Activated naive CD4-positive, alpha-beta T cell treated with Interleukin-2 at 50 U/mL for 16 hours (primary cell): ENCODE measurements at regions not wholly inside any gene's neighbourhood (a gene's known extent, or its start where the extent isn't known, plus 50 kb on each side); places are given as distances from the start of the nearest gene placed in this dataset.

Source experiments
- DNase-seq: peaks from one replicate; pipeline ENCODE4 v3.0.0-alpha.2; 2020

DNA sequence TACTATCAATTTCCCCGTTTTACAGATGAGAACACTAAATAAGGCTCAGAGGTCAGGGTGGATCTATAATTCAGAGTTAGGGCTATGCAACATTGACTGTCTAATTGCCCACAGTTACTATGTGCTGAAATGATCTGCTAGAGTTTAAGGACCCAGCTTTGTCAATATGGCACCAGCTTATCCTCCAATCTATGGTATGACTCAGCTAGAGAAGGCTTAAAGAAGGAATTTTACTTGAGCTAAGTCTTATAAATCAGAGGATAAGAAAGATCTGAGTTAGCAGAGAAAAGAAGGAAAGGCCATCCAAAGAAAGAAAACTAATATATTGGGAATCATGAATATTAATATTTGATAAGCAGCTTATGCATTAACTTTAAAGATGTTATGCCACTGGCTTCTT, 78.1 kb downstream of the ASB9 start:
- DNase-seq: no peak

DNA sequence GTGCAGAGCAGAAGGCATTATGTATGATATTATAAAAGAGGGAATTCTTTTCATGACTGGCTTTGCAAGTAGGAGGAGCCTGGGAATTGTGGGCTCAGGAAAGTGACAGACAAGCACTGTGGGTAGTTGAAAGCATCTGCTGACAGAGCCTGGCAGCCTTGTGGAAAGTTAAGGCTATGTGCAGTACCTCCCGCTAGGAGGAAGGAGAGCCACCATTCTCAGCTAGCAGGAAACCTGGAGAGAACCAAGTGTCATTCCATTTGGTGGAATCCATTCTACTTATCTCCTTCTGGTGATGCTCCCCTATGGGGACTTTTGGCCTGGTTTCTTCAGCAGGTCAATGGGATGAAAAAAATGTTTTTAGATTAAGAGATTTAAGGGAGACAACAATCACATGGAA, 81.8 kb downstream of the ASB9 start:
- no peak for DNase-seq

DNA sequence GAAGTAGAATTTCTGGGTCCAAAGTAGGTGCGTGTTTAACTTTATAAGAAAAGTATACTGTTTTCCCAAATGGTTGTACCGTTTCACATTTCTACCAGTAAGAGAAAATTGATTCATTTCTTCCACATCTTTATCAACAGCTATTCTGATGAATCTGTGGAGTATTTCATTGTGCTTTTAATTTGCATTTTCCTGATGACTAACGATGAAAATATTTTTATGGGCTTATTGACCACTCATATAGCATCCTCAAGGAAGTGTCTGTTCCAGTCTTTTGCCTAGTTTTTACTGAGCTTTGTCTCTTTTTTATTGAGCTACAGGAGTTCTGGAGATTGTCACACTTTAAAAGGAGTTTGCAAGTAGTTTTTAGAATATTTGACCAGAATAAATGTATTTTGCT, 92.6 kb downstream of the ASB9 start:
- no peak for DNase-seq

DNA sequence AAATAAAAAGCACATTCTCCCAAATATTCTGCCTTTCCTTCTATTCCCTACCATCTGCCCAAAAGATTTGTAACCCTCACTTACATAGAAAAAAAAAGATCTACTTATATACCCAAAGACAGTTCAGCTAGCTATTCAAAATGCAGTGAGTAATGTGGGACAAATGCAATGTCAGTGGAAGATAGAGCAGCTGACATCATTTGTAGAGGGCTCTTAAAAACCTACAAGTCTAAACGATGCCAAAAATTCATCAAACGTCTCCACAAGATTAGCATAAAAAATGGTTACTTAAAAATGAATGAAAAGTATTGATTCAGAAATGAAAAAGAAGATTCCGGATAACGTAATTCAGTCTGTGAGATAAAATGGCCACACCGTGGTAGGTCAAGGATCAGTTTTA, 96.5 kb downstream of the ASB9 start:
- no peak for DNase-seq

DNA sequence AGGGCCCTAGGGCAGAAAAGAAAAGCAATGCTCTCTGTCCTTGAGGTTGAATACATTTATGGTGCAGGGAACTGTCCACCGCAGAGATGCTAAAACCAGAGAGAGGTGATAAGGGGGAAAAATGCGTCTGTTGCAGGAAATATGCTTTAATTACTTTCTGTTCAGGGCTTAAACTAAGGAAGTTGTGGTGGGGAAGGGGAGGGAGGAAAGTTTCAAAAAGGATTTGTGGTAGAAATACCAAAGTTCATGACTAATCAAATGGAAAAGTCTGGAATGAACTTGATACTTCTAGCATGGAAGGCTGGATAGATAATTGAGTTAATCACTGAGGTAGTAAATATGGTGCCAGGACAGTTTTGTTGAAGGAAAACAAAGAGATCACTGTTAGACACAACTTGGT, 99.0 kb downstream of the ASB9 start:
- no peak for DNase-seq

DNA sequence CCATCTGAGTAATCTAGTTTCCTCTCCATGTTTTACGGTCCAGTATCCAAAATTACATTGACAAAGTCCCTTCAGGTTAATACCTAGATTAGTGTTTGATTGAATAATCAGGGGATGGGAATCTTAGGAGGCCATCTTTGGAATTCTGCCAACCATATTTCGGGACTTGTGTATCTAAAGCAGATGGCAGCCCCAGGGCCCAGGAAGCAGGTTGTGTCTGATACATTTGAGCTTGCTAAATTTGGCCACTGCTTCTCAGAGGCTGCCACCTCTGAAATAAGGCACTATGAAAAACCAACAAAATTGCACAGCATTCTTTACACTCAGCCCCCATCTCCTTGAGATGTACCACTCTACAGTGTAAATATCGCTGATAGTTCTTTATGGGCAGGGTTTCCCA, 102.1 kb downstream of the ASB9 start:
- no peak for DNase-seq

DNA sequence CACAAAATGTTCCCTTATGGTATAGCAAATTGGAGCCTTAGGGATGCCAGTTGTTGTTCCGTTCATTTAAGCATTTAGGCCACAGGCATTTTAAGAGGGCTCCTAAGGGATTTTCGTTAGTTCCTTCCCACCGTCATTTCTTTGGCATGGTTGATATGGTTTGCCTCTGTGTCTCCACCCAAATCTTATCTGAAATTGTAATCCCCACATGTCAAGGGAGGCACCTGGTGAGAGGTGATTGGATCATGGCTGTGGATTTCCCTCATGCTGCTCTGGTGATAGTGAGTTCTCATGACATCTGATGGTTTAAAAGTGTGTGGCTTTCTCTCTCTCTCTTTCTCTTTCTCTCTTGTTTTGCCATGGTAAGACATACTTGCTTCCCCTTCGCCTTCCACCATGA, 104.1 kb downstream of the ASB9 start:
- no peak for DNase-seq

DNA sequence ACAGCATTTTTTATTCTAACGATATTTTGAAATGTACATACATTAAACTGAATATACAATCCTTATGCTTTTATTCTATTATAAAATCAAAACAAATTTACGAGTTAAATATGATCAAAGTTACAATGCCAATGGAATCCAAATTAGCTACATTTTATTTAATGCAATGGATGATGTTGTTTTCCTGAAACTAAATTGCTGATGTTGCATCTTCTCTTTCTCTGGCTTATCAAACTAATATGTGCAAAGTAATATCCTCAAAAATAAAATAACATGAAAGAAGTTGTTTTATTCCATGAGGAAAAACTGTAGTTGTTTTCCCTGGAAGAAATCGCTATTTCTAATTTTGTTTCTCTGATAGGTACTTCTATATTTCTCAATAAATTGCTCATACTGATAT, 106.8 kb downstream of the ASB9 start:
- no peak for DNase-seq

DNA sequence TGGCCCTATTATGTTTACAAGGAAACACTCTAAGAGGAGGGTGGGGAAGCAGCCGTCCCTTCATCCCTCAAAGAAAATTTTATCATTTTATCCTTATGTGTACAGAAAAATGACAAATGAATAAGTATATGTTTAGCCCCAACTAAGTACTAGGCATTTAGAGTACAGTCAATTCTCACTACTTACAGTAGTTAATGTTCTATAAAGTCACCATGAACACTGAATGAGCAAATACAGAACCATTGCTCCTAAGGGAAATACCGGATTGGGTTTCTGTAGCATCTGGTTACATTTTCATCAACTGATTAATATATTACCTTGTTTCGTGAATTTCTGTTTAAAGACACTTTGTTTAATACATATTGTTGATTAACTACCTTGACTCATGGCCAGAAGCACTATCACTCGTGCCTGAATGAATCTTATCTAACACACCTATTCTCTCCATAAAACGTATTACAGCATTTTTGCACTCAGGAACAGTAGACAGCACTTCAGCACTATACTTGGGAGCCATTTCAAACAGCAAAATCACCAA, 109.3 kb downstream of the ASB9 start:
- DNase-seq: no peak

DNA sequence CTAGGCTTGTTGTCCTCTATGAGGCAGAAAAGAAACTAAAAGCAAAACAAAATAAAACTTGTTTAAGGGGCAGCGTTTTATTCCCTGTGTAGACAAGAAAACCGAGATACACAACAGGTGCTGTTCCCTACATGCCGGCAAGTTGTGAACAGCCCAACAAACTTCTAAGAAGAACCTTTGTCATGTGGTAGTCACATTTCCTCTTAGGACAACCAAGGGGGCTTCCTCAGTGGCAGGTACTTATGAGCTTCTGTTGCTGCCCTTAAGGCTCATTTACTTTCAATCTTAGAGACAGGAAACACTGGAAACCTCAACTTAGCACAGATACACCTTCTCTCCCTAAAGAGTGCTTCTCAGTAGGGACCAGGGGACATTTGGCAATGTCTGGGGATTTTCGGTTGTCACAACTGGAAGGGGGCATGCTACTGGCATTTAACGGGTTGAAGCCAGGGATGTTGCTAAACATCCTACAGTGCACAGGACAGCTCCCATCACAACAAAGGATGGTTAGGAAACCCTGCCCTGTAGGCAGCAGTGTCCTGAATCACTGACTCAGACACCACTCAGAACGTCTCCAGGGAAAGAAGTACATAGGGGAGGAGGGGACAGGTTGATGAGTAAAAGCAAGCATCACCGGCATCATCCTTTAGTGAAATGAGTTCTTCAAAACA, 111.0 kb downstream of the ASB9 start:
- DNase-seq: peak; percentile 21

DNA sequence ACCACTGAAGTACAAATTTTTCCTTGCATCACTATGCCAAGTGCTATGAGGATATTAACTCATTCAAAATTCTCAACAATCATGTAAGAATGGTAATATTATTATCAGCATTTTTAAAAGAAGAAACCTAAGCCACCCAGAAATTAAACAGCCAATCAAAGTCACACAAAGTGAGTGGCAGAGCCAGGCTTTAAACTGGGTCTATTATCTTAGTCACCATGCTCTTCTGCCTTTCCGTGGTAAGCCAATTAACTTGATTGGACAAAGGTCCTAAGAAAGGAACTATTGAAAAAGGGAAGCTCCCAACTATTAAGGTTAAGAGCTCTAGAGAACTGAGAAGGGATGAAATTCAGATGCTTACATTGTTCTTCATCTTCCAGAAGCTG, 111.5 kb downstream of the ASB9 start:
- no peak for DNase-seq

DNA sequence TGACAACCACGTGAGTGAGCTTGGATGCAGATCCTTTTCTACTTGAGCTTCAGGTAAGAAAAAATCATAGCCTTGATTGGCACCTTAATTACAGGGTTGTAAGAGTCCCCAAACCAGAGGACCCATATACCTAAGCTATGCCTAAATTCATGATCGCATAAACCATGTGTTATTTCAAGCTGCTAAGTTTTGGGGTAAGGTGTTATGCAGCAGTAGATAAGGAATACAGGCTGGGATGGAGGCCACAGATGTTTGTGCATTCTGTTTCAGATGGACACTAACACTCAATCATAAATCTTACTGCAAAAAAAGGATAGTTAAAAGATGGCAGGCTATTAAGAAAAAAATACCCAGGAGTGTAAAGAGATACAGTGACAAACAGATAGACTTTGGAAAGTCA, 112.3 kb downstream of the ASB9 start:
- DNase-seq: no peak

DNA sequence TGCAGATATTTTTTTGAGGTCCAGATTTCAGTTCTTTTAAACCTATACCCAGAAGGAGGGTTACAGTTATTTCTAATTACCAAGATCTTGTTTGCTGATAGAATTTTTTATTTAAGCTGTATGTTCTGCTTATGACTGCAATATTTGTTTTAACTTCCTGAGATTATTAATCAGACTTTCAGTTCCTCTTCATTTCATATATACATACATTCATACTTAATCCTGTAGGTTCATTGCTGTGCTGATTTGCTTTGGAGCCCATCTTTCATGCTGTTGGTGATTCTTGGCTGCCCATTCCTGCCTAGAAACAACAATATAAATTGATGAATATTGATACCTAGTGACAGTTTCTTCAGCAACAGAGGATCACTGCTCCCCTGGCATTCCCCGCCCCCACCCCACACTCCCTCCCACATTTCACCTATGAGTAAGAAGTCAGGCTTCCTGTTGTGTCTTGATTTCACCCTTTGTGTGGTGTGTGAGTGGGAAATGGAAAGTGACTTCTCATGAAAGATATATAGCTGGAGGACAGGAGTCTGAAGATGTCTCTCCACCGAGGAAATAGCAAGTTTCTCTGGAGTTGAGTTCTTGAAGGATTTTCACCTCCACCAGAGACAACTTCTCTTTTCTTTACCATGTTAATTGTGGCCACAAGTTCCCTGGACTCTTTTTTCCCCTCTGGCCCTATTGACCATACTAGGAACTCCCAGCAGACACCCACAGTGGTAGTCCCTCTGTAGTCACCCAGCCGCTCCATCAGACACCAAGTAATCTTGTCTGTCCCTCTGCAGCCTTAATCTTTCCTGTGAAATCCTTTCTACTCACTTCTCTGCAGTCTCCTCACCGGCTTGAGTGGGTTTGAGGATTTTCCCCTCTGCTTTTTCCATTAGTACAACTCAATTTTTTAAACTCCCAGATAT, 118.4 kb downstream of the ASB9 start:
- peak; percentile 26 for DNase-seq

DNA sequence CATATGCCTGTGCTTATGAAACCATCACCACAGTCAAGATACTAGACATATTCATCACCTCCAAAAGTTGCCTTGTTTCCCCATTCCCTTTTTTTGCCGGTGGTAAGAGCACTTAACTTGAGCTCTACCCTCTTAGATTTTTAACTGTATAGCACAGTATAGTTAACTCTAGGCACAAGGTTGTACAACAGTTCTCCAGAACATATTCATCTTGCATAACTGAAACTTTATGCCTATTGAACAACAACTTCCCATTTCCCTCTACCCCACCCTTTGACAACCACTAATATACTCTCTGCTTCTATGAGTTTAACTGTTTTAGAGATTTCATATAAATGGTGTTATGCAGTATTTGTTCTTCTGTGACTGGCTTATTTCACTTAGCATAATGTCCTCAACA, 119.3 kb downstream of the ASB9 start:
- no peak for DNase-seq

DNA sequence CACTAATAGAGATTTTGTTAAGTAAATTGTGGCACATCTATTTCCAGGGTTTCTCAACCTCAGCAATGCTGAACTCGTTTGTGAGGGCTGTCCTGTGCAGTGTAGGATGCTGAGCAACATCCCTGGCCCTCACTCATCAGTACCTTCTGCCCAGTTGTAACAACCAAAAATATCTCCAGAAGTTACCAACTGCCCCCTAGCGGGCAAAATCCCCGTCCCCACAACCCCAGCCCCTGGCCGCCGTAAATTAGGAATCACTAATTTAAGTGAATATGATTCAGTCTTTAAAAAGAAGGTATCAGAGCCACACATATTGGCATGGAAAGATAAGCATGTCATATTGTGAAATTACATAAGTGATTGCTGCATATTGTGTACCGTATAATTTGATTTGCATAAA, 123.4 kb downstream of the ASB9 start:
- DNase-seq: peak; percentile 10

DNA sequence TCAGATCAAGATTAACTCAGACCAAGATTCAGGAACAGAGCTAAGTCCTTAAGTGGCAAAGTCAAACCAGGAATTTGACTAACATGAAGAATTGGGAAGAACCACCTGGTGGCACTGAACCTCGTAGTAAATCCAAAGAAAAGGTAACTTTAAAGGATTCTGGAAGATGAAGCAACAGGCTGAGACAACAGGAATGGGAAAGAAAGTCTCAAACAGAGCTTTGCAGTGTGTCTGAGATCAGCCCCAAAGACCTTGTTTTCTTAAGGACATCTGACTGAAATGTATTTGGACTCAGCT, 126.1 kb downstream of the ASB9 start:
- DNase-seq: no peak

DNA sequence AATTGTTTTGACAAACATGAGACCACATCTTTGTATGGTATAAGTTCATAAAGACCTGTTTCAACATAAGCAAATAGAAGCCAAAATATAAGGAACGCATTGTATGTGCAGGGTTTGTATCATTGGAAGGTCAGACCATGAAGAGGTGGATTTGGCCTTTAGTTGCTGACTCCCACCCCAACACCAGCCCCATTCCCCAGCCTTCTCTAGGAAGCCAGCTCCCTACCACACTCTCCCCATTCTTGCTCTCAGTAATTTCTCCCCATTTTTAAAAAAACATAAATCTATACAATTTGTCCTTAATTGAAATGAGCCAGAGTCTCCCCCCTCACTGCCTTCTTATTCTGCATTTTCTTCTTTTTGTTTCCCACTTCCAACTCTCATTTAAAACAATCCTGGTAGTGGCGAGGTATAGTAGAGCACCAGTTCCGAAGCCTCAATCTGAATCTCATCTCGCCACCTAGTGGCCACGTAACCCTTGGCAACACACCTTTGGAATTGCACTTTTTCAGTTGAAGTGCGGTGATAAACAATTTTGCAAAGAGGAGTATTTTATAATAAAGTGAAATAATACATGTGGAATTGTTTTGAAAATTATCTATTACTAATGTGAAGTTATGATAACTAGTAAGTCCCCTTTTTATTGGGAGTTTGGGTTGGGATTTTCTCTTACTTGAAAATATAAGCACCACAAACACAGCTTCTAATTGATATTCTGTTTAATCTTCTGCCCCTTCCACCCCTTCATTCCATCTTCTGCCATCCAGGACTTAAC, 126.6 kb downstream of the ASB9 start:
- DNase-seq: peak; percentile 53

DNA sequence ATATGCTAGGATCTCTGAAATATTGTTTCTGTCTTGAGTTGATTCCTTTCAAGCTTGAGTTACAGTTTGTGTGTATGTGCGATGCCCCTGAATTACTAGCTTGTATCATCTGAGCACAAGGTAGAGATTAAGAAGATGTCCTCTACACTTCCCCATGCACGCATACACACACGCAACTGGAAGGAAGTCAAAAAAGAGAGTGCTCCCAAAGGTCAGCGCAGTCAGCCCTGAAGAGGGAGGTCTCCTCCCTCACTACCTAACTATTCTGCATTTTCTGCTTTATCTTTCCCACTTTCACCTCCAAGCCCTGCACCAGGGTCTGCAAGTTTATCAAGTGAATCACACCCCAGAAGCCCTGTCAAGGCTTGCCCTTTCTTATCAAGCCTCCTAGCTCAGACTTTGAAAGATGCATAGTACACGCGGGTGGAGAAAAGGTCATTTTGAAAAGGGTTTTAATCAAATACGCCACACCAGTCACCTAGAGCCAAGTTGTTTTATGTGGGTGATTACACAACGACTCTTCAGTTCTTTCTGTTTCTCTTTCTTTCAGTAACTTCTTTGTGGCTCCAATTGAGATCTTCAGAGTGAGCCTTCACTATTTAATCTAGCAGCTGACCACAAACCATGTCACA, 127.7 kb downstream of the ASB9 start:
- DNase-seq: no peak

DNA sequence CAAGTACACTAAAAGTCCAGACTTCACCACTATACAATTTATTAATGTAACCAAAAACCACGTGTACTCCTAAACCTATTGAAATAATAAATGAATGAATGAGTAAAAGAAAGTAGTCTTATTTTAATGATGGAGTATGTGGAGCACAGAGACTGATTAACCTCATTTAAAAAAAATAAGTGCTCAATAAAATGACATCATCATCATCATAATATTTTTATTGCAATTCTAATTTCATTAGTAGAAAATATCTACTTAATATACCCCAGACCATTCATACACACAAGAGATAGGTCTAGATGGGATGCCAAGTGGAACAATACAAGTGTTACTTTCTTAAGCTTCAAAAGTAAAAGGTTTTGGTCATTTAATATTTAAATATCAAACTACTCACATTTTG, 133.1 kb downstream of the ASB9 start:
- no peak for DNase-seq

DNA sequence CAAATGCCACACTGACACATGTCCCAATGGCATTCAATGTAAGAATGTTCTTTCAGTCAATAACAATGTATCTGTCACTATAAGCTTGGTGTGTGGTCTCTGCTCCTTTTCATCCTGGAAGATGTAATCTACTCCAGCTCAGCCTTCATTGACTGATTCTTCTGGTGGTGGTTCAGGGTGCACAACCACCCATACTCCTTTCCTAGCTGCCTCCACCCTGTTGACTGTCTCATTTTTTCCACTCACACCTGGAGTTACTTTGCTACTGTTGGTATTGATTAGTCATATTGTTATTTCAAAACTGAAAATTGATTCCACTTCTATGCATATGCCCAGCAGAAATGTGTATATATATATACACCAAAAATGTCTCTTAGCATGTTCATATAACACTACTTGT, 140.5 kb downstream of the ASB9 start:
- peak; percentile 1 for DNase-seq

DNA sequence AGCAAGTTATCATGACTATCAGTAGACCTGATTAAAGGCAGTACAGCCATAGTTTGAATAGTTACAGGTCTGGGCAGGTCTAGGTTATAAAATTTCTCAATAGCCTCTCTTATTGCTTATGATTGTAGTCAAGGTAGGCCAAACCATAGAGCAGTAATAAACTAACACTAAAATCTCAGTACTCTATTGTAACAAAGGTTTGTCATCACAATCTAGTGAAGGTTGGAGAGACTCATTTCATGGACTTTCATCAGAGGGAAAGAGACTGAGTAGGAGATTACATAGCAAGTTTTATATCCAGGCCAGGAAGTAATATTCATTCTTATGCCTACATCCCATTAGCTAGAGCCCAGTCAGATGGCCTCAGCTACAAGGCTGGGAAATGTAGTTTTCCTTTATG, 141.0 kb downstream of the ASB9 start:
- no peak for DNase-seq

DNA sequence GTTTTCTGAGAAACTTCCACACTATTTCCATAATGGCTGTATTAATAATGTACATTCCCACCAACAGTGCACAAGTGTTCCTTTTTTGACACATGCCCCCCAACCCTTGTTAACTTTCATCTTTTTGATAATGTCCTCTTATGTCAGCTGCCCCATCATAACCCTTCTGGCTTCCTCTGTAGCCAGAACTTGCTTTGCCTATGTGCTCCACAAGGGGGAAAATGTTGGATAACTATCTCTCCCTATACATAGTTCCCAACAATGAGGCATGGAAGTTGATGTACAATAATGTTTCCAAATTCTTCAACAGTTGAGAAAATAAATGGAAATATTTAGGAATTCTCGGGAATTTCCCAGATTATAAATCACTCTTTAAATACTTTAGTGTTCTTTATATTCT, 142.9 kb downstream of the ASB9 start:
- no peak for DNase-seq

DNA sequence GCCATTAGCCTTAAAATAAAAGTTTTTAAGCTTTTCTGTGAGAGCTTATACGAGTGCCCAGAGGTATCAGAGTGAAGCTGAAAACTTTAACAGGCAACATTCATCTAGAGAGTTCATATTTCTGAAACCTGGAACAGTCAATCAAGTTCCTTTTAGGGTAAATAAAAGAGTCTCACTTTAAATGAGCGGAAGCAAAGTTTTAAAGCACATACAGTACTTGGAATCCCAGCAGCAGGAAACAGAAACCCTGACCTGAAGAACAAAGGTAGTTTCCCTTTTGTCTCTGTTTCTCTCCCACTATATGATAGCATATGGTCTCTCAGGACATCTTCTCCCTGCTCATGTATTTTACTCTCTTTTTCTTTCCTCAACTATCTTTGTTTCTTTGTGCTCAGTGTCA, 153.0 kb downstream of the ASB9 start:
- no peak for DNase-seq
